Adrenal gland (tissue), 9 donors: ENCODE measurements at regions not wholly inside any gene's neighbourhood (a gene's known extent, or its start where the extent isn't known, plus 50 kb on each side); places are given as distances from the start of the nearest gene placed in this dataset.

Experiments
- DNase-seq, 7 donors: peaks; one replicate each; pipeline ENCODE4 v3.0.0-alpha.2; 2019 to 2020
- H3K27ac ChIP-seq, 5 donors: fragments of 200-600 bp; sonication (generic) in 4 of 5; 1 replicate in 3 of 5; 2 replicates in 2 of 5; pipeline versions ENCODE4 v1.5.1 to v1.8.0; 2016 to 2020; ENCODE audit warnings: mild to moderate bottlenecking in 1 of 5
- H3K27me3 ChIP-seq: fragments of 200-600 bp; 2 replicates; pipeline ENCODE4 v1.8.0; 2021
- H3K36me3 ChIP-seq, 2 donors: fragments of 200-600 bp; replicated peaks in 1 of 2; 1 replicate in 1 of 2; 2 replicates in 1 of 2; pipeline versions ENCODE4 v1.5.1 to v1.8.0; 2018 to 2022
- H3K4me1 ChIP-seq, 2 donors: fragments of 200-600 bp; replicated peaks in 1 of 2; 1 replicate in 1 of 2; 2 replicates in 1 of 2; pipeline versions ENCODE4 v1.5.1 to v1.8.0; 2018 to 2021
- H3K4me3 ChIP-seq, 4 donors: fragments of 200-600 bp; sonication (generic) in 3 of 4; one replicate each; pipeline ENCODE4 v1.5.1; 2016 to 2018
- H3K9me3 ChIP-seq, 3 donors: fragments of 200-600 bp; sonication (generic) in 1 of 3; replicated peaks in 1 of 3; 1 replicate in 2 of 3; 2 replicates in 1 of 3; pipeline versions ENCODE4 v1.5.1 to v1.8.0; 2016 to 2021
- CTCF ChIP-seq, 6 experiments: fragments of 450-650 bp in 4 of 6; fragments of 200-600 bp in 2 of 6; sonication (generic) in 1 of 6; IDR thresholded peaks; 1 replicate in 5 of 6; 2 replicates in 1 of 6; pipeline versions ENCODE4 v1.5.1 to v1.8.0; 2016 to 2021; ENCODE audit warnings: antibody characterized with exemption in 6 of 6, mild to moderate bottlenecking in 2 of 6, moderate library complexity in 1 of 6
- POLR2A ChIP-seq, 2 donors: fragments of 450-650 bp; IDR thresholded peaks; one replicate each; pipeline ENCODE4 v1.6.1; 2017; ENCODE audit warnings: antibody characterized with exemption in 2 of 2, mild to moderate bottlenecking in 2 of 2, moderate library complexity in 1 of 2
- WGBS, 4 donors: extraction: QIAGEN DNeasy Blood & Tissue Kit in 2 of 4; methylation state at CpG; one replicate each; pipeline versions ENCODE4 v1.1.5 to v1.1.7; 2013 to 2017; 5-methylcytosine and 5-hydroxymethylcytosine counted together
- intact Hi-C, 2 donors: fragments of 100-400 bp; cut with DNase I; formaldehyde crosslinking; loops; one replicate each; pipeline versions ENCODE4 v1.14.1 to v1.15.0; 2022 to 2023
- donor health status: healthy with polysubstance abuse.
- donor health status: Bipolar disorder and iron deficiency.
- donor health status: DM: yes; HTN: yes; CAD: no.
- donor health status: DM: no; HTN: no; CAD: no.
- donor health status: DM: no; HTN: no; CAD: no.

- Histone ChIP-seq H3K9me3 (no peaks in the 10 kb centered on the region), H3K36me3 (no peaks in the 10 kb centered on the region), H3K4me3 (no peak overlapping the region), H3K4me1 (no peaks in the 10 kb centered on the region), H3K27ac (no peak overlapping the region), H3K27me3 (no peaks in the 10 kb centered on the region)
- intact Hi-C loops: no loop called here
- no peak for TF ChIP-seq CTCF (IDR thresholded peaks at IDR 0.05)
- no peak for TF ChIP-seq POLR2A (IDR thresholded peaks at IDR 0.05)
- no peak for DNase-seq
- WGBS, 4 donors: 81 to 88% (median 85%) methylated on average over 8 of the region's 8 CpGs
Observed at GRCh38 chr10:21388589-21388988, 136.9 kb downstream of the SKIDA1 start.

- Histone ChIP-seq H3K27ac (no peak overlapping the region), H3K4me3 (no peak overlapping the region), H3K27me3 (no peaks in the 10 kb centered on the region), H3K36me3 (no peaks in the 10 kb centered on the region), H3K9me3 (no peaks in the 10 kb centered on the region), H3K4me1 (no peaks in the 10 kb centered on the region)
- TF ChIP-seq CTCF (IDR thresholded peaks at IDR 0.05): no peak
- intact Hi-C loops: no loop called here
- no peak for DNase-seq
- 87 to 90% (median 89%) methylated on average over 11 of the region's 11 CpGs for WGBS, 4 donors
Observed at GRCh38 chr10:21387868-21388267, 137.6 kb downstream of the SKIDA1 start.

GRCh38 chr10:21385996-21386585, 139.4 kb downstream of the SKIDA1 start:
- TF ChIP-seq POLR2A (IDR thresholded peaks at IDR 0.05) (no peak), CTCF (IDR thresholded peaks at IDR 0.05) (no peak)
- Histone ChIP-seq H3K36me3 (no peaks in the 10 kb centered on the region), H3K27me3 (no peaks in the 10 kb centered on the region), H3K4me1 (no peaks in the 10 kb centered on the region), H3K27ac (no peak overlapping the region), H3K9me3 (no peaks in the 10 kb centered on the region), H3K4me3 (no peak overlapping the region)
- 67 to 77% (median 72%) methylated on average over 5 of the region's 5 CpGs for WGBS, 4 donors
- intact Hi-C loops: no loop called here
- DNase-seq: no peak

- Histone ChIP-seq H3K4me3 (no peak overlapping the region), H3K27me3 (no peaks in the 10 kb centered on the region), H3K36me3 (no peaks in the 10 kb centered on the region), H3K9me3 (no peaks in the 10 kb centered on the region), H3K27ac (no peak overlapping the region), H3K4me1 (no peaks in the 10 kb centered on the region)
- 60 to 100% (median 75%) methylated on average over 1 of the region's 1 CpG for WGBS, 4 donors
- intact Hi-C loops: no loop called here
- DNase-seq: no peak
- TF ChIP-seq CTCF (IDR thresholded peaks at IDR 0.05) (no peak), POLR2A (IDR thresholded peaks at IDR 0.05) (no peak)
Observed at GRCh38 chr10:21385536-21385935, 139.9 kb downstream of the SKIDA1 start.
